Thyroid gland (tissue), 4 donors: ENCODE measurements at regions not wholly inside any gene's neighbourhood (a gene's known extent, or its start where the extent isn't known, plus 50 kb on each side); places are given as distances from the start of the nearest gene placed in this dataset.
"Not testable (repeated sequence)": the region's sequence is repeated elsewhere in the genome, so short reads cannot be mapped to it uniquely, and the experiment has no call there.

Experiments
- DNase-seq, 2 donors: peaks; one replicate each; pipeline ENCODE4 v3.0.0-alpha.2; 2019
- H3K27ac ChIP-seq, 3 donors: fragments of 200-600 bp; sonication (generic); 1 replicate in 2 of 3; 2 replicates in 1 of 3; pipeline ENCODE4 v1.5.1; 2016 to 2019; ENCODE audit warnings: mild to moderate bottlenecking in 1 of 3, moderate library complexity in 1 of 3
- H3K27me3 ChIP-seq: fragments of 200-600 bp; sonication (generic); one replicate; pipeline ENCODE4 v1.5.1; 2019
- H3K36me3 ChIP-seq, 2 donors: fragments of 200-600 bp; sonication (generic); one replicate each; pipeline ENCODE4 v1.5.1; 2016 to 2019
- H3K4me1 ChIP-seq, 2 donors: fragments of 200-600 bp; sonication (generic); one replicate each; pipeline ENCODE4 v1.5.1; 2017 to 2019
- H3K4me3 ChIP-seq, 3 donors: fragments of 200-600 bp; sonication (generic); replicated peaks in 1 of 3; 1 replicate in 2 of 3; 2 replicates in 1 of 3; pipeline ENCODE4 v1.5.1; 2016; ENCODE audit warnings: mild to moderate bottlenecking in 1 of 3
- H3K9me3 ChIP-seq: fragments of 200-600 bp; sonication (generic); one replicate; pipeline ENCODE4 v1.5.1; 2017
- CTCF ChIP-seq, 6 experiments: fragments of 200-600 bp in 3 of 6; fragments of 450-650 bp in 3 of 6; sonication (generic) in 3 of 6; IDR thresholded peaks; one replicate each; pipeline ENCODE4 v1.5.1; 2016 to 2019; ENCODE audit warnings: antibody characterized with exemption in 6 of 6, mild to moderate bottlenecking in 2 of 6, inconsistent platforms in 1 of 6, moderate library complexity in 1 of 6
- POLR2A ChIP-seq, 2 donors: fragments of 450-650 bp; IDR thresholded peaks; one replicate each; pipeline ENCODE4 v1.6.1; 2017; ENCODE audit warnings: antibody characterized with exemption in 2 of 2, mild to moderate bottlenecking in 2 of 2, moderate library complexity in 1 of 2
- WGBS, 2 donors: methylation state at CpG; one replicate each; pipeline ENCODE4 v1.1.5; 2017; 5-methylcytosine and 5-hydroxymethylcytosine counted together
- intact Hi-C: fragments of 100-400 bp; cut with DNase I; formaldehyde crosslinking; loops from one replicate; pipeline ENCODE4 v1.15.1; 2023

GRCh38 chr3:153050978-153051377 lies 111.0 kb upstream of the RAP2B start:
- TF ChIP-seq CTCF (IDR thresholded peaks at IDR 0.05) (no peak), POLR2A (IDR thresholded peaks at IDR 0.05) (no peak)
- intact Hi-C loops, result no loop called here

GRCh38 chr3:153051427-153052095 lies 110.5 kb upstream of the RAP2B start:
- Histone ChIP-seq H3K4me3 (no peak overlapping the region), H3K36me3 (no peaks in the 10 kb centered on the region), H3K27me3 (no peaks in the 10 kb centered on the region), H3K9me3 (no peaks in the 10 kb centered on the region), H3K4me1 (no peaks in the 10 kb centered on the region), H3K27ac (no peak overlapping the region)
- WGBS, 2 donors, result 66 to 68% methylated on average over 6 of the region's 6 CpGs
- intact Hi-C loops, result no loop called here
- TF ChIP-seq POLR2A (IDR thresholded peaks at IDR 0.05) (no peak), CTCF (IDR thresholded peaks at IDR 0.05) (no peak)
- no peak for DNase-seq

More at GRCh38 chr3:153050978-153051377, 111.0 kb upstream of the RAP2B start:
- DNase-seq, result no peak
- Histone ChIP-seq H3K4me1 (no peaks in the 10 kb centered on the region), H3K36me3 (no peaks in the 10 kb centered on the region), H3K27me3 (no peaks in the 10 kb centered on the region), H3K9me3 (no peaks in the 10 kb centered on the region), H3K4me3 (no peak overlapping the region), H3K27ac (no peak overlapping the region)
- 94 to 96% methylated on average over 6 of the region's 6 CpGs for WGBS, 2 donors

GRCh38 chr3:153052096-153052460 lies 109.9 kb upstream of the RAP2B start:
- TF ChIP-seq POLR2A (IDR thresholded peaks at IDR 0.05) (no peak), CTCF (IDR thresholded peaks at IDR 0.05) (no peak)
- WGBS, 2 donors, result 61 to 65% methylated on average over 4 of the region's 4 CpGs
- Histone ChIP-seq H3K27ac (no peak overlapping the region), H3K27me3 (no peaks in the 10 kb centered on the region), H3K4me3 (no peak overlapping the region), H3K36me3 (no peaks in the 10 kb centered on the region), H3K9me3 (no peaks in the 10 kb centered on the region), H3K4me1 (no peaks in the 10 kb centered on the region)
- intact Hi-C loops, result no loop called here
- no peak for DNase-seq

- Histone ChIP-seq H3K27ac (no peak overlapping the region), H3K9me3 (no peaks in the 10 kb centered on the region), H3K4me1 (no peaks in the 10 kb centered on the region), H3K36me3 (no peaks in the 10 kb centered on the region), H3K27me3 (no peaks in the 10 kb centered on the region), H3K4me3 (no peak overlapping the region)
- WGBS, 2 donors, result 81 to 96% methylated on average over 5 of the region's 5 CpGs
- intact Hi-C loops, result no loop called here
- no peak for DNase-seq
- TF ChIP-seq POLR2A (IDR thresholded peaks at IDR 0.05), result no peak
- no peak for TF ChIP-seq CTCF (IDR thresholded peaks at IDR 0.05)
Measured at GRCh38 chr3:153055217-153055616, 106.8 kb upstream of the RAP2B start.

GRCh38 chr3:153055779-153056178 lies 106.2 kb upstream of the RAP2B start:
- Histone ChIP-seq H3K27me3 (no peaks in the 10 kb centered on the region), H3K4me3 (no peak overlapping the region), H3K4me1 (no peaks in the 10 kb centered on the region), H3K36me3 (no peaks in the 10 kb centered on the region), H3K9me3 (no peaks in the 10 kb centered on the region), H3K27ac (no peak overlapping the region)
- intact Hi-C loops, result no loop called here
- DNase-seq, result no peak
- 86 to 88% methylated on average over 2 of the region's 2 CpGs for WGBS, 2 donors
- TF ChIP-seq CTCF (IDR thresholded peaks at IDR 0.05), result no peak
- no peak for TF ChIP-seq POLR2A (IDR thresholded peaks at IDR 0.05)

- DNase-seq, H3K27ac ChIP-seq, intact Hi-C loops, H3K4me1 ChIP-seq, H3K27me3 ChIP-seq, H3K36me3 ChIP-seq, H3K4me3 ChIP-seq, H3K9me3 ChIP-seq: not testable (repeated sequence)
- WGBS, 2 donors, result 78 to 83% methylated on average over 6 of the region's 6 CpGs
Measured at GRCh38 chr3:153058031-153058688, 103.9 kb upstream of the RAP2B start.
